ENCODE measurements at regions not wholly inside any gene's neighbourhood (a gene's known extent, or its start where the extent isn't known, plus 50 kb on each side); places are given as distances from the start of the nearest gene placed in this dataset.

- no peak for DNase-seq
These were observed 613.9 kb downstream of the TECRL start for GRCh38 chr4:63795301-63795700.

- DNase-seq = no peak
These were observed 618.9 kb downstream of the TECRL start for GRCh38 chr4:63790377-63790776.

- no peak for DNase-seq
These were observed 621.0 kb downstream of the TECRL start for GRCh38 chr4:63788271-63788670.

- no peak for DNase-seq
These were observed 621.9 kb downstream of the TECRL start for GRCh38 chr4:63787326-63787725.

- no peak for DNase-seq
These were observed 623.1 kb downstream of the TECRL start for GRCh38 chr4:63786171-63786570.

- DNase-seq = no peak
These were observed 624.4 kb downstream of the TECRL start for GRCh38 chr4:63784822-63785221.

- DNase-seq = no peak
These were observed 631.6 kb downstream of the TECRL start for GRCh38 chr4:63777601-63778000.

- DNase-seq = no peak
These were observed 644.9 kb downstream of the TECRL start for GRCh38 chr4:63764400-63764799.

GRCh38 chr4:63757929-63758328 lies 651.3 kb downstream of the TECRL start:
- no peak for DNase-seq

GRCh38 chr4:63742882-63743281 lies 666.4 kb downstream of the TECRL start:
- no peak for DNase-seq

GRCh38 chr4:63729519-63729918 lies 679.7 kb downstream of the TECRL start:
- DNase-seq = no peak

GRCh38 chr4:63728480-63729177 lies 680.6 kb downstream of the TECRL start:
- DNase-seq = no peak

GRCh38 chr4:63717384-63717783 lies 691.9 kb downstream of the TECRL start:
- DNase-seq = no peak

- no peak for DNase-seq
These were observed 700.6 kb downstream of the TECRL start for GRCh38 chr4:63708661-63709060.

- DNase-seq = no peak
These were observed 708.7 kb downstream of the TECRL start for GRCh38 chr4:63700569-63700968.

GRCh38 chr4:63693321-63693720 lies 715.9 kb downstream of the TECRL start:
- DNase-seq = no peak

- DNase-seq = no peak
These were observed 730.8 kb downstream of the TECRL start for GRCh38 chr4:63678358-63678931.

- DNase-seq = no peak
These were observed 738.5 kb downstream of the TECRL start for GRCh38 chr4:63670735-63671134.

- no peak for DNase-seq
These were observed 745.4 kb downstream of the TECRL start for GRCh38 chr4:63663870-63664269.

GRCh38 chr4:63644396-63644795 lies 764.9 kb downstream of the TECRL start:
- no peak for DNase-seq

GRCh38 chr4:63637270-63637669 lies 772.0 kb downstream of the TECRL start:
- DNase-seq = no peak

GRCh38 chr4:63632858-63633257 lies 776.4 kb downstream of the TECRL start:
- no peak for DNase-seq

- no peak for DNase-seq
These were observed 789.0 kb downstream of the TECRL start for GRCh38 chr4:63620271-63620670.

- no peak for DNase-seq
These were observed 789.5 kb downstream of the TECRL start for GRCh38 chr4:63619771-63620170.
